ENCODE measurements at regions not wholly inside any gene's neighbourhood (a gene's known extent, or its start where the extent isn't known, plus 50 kb on each side); places are given as distances from the start of the nearest gene placed in this dataset.

GRCh38 chrY:8151561-8151960, 1185.7 kb upstream of the TSPY4 start:
- DNase-seq (ENCODE audit: low spot score) = no peak
- TF ChIP-seq CTCF (IDR thresholded peaks at IDR 0.05; ENCODE audit: borderline replicate concordance, control extremely low read depth, extremely low read depth, insufficient read depth, missing control alignments) = no peak
- in situ Hi-C loops (cut with MboI; ENCODE audit: low sequenced_read_pairs, unreplicated experiment) = no loop called here

- in situ Hi-C loops (cut with MboI; ENCODE audit: low sequenced_read_pairs, unreplicated experiment) = no loop called here
- DNase-seq (ENCODE audit: low spot score) = no peak
- TF ChIP-seq CTCF (IDR thresholded peaks at IDR 0.05; ENCODE audit: borderline replicate concordance, control extremely low read depth, extremely low read depth, insufficient read depth, missing control alignments) = no peak
Observed at GRCh38 chrY:8128578-8128977, 1208.7 kb upstream of the TSPY4 start.

- no peak for DNase-seq (ENCODE audit: low spot score)
- TF ChIP-seq CTCF (IDR thresholded peaks at IDR 0.05; ENCODE audit: borderline replicate concordance, control extremely low read depth, extremely low read depth, insufficient read depth, missing control alignments) = no peak
- in situ Hi-C loops (cut with MboI; ENCODE audit: low sequenced_read_pairs, unreplicated experiment) = no loop called here
Observed at GRCh38 chrY:8125907-8126571, 1211.2 kb upstream of the TSPY4 start.

- TF ChIP-seq CTCF (IDR thresholded peaks at IDR 0.05; ENCODE audit: borderline replicate concordance, control extremely low read depth, extremely low read depth, insufficient read depth, missing control alignments) = no peak
- in situ Hi-C loops (cut with MboI; ENCODE audit: low sequenced_read_pairs, unreplicated experiment) = no loop called here
- no peak for DNase-seq (ENCODE audit: low spot score)
Observed at GRCh38 chrY:8121825-8122224, 1210.3 kb upstream of the AMELY start.

- no peak for TF ChIP-seq CTCF (IDR thresholded peaks at IDR 0.05; ENCODE audit: borderline replicate concordance, control extremely low read depth, extremely low read depth, insufficient read depth, missing control alignments)
- DNase-seq (ENCODE audit: low spot score) = no peak
- in situ Hi-C loops (cut with MboI; ENCODE audit: low sequenced_read_pairs, unreplicated experiment) = no loop called here
Observed at GRCh38 chrY:8094429-8094828, 1182.9 kb upstream of the AMELY start.

GRCh38 chrY:8092926-8093325, 1181.4 kb upstream of the AMELY start:
- in situ Hi-C loops (cut with MboI; ENCODE audit: low sequenced_read_pairs, unreplicated experiment) = no loop called here
- DNase-seq (ENCODE audit: low spot score) = no peak
- no peak for TF ChIP-seq CTCF (IDR thresholded peaks at IDR 0.05; ENCODE audit: borderline replicate concordance, control extremely low read depth, extremely low read depth, insufficient read depth, missing control alignments)

Measured in GM13976 (cell line).